ENCODE measurements at regions not wholly inside any gene's neighbourhood (a gene's known extent, or its start where the extent isn't known, plus 50 kb on each side); places are given as distances from the start of the nearest gene placed in this dataset.

DNA sequence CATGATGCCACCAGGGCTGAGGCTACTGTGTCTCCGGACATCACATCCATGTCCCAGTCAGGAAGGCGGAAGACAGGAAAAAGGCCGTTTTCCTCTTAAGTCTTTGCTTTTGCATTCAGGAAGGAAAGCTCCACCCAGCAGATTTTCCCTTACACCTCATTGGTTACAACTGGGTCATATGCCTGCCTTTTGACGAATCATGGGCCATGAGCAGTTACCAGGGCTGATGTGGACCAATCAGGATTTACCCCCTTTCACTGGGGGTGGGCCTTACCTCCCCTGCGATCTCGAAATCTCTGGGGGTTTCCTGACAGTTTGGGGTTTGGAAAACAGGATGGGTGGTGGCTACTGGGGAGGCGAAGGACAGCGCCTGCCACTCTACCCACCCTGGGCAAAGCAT is 52.5 kb upstream of the GRPEL1 start:
- TF ChIP-seq POLR2A (IDR thresholded peaks at IDR 0.05): no peak
- TF ChIP-seq, protein P1, sequence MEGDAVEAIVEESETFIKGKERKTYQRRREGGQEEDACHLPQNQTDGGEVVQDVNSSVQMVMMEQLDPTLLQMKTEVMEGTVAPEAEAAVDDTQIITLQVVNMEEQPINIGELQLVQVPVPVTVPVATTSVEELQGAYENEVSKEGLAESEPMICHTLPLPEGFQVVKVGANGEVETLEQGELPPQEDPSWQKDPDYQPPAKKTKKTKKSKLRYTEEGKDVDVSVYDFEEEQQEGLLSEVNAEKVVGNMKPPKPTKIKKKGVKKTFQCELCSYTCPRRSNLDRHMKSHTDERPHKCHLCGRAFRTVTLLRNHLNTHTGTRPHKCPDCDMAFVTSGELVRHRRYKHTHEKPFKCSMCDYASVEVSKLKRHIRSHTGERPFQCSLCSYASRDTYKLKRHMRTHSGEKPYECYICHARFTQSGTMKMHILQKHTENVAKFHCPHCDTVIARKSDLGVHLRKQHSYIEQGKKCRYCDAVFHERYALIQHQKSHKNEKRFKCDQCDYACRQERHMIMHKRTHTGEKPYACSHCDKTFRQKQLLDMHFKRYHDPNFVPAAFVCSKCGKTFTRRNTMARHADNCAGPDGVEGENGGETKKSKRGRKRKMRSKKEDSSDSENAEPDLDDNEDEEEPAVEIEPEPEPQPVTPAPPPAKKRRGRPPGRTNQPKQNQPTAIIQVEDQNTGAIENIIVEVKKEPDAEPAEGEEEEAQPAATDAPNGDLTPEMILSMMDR (IDR thresholded peaks at IDR 0.05): no peak
- H3K9me3 ChIP-seq: no peaks in the 10 kb centered on the region
- intact Hi-C loops (cut with DNase I; ENCODE audit: low total_unique reads): no loop called here
- peak overlapping the region in 1 of 2 donors; percentile 23 for H3K4me3 ChIP-seq
- no peak overlapping the region for H3K27ac ChIP-seq
- 70 to 76% methylated on average over 8 of the region's 8 CpGs for WGBS, 2 donors
- H3K4me1 ChIP-seq: peaks cover 15% of the 10 kb centered on the region
- peak; percentile 53 for DNase-seq
- H3K36me3 ChIP-seq (ENCODE audit: low read depth, missing control alignments): no peaks in the 10 kb centered on the region
- no peaks in the 10 kb centered on the region for H3K27me3 ChIP-seq

DNA sequence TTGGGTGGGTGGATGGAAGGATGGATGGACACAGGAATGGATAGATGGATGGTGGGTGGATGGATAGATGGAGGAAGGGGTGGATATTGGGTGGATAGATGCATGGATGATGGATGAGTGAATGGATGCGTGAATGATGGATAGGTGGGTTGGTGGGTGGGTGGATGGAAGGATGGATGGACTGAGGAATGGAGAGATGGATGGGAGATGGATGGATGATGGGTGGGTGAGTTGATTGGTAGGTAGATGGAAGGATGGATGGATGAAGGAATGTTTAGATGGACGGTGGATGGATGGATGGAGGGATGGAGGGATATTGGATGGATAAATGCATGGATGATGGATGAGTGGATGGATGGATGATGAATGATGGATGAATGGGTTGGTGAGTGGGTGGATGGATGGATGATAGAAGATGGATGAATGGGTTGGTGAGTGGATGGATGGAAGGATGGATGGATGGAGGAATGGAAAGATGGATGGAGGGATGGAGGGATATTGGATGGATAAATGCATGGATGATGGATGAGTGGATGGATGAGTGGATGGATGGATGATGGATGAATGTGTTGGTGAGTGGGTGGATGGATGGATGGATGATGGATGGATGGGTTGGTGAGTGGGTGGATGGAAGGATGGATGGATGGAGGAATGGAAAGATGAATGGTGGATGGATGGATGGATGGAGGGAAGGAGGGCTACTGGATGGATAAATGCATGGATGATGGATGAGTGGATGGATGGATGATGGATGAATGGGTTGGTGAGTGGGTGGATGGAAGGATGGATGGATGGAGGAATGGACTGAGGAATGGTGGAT is 50.4 kb upstream of the GRPEL1 start:
- WGBS, 2 donors: 87 to 91% methylated on average over 2 of the region's 2 CpGs

More for the DNA sequence above, 50.4 kb upstream of the GRPEL1 start:
- no peak for DNase-seq
- Histone ChIP-seq H3K4me3 (no peak overlapping the region), H3K4me1 (peaks cover 10% of the 10 kb centered on the region), H3K27ac (no peak overlapping the region), H3K9me3 (no peaks in the 10 kb centered on the region), H3K36me3 (ENCODE audit: low read depth, missing control alignments) (no peaks in the 10 kb centered on the region), H3K27me3 (no peaks in the 10 kb centered on the region)
- intact Hi-C loops (cut with DNase I; ENCODE audit: low total_unique reads): no loop called here
- TF ChIP-seq, protein P1 (IDR thresholded peaks at IDR 0.05): no peak
- no peak for TF ChIP-seq POLR2A (IDR thresholded peaks at IDR 0.05)

Measured in testis (tissue), 2 donors.